NCI-H146 treated with DMSO at 0.1 percent for 48 hours (cell line): ENCODE measurements at regions not wholly inside any gene's neighbourhood (a gene's known extent, or its start where the extent isn't known, plus 50 kb on each side); places are given as distances from the start of the nearest gene placed in this dataset.

Experiments
- DNase-seq: peaks from one replicate; lab custom pipeline; 2025; ENCODE audit not compliant: unreplicated experiment; lab: John Stamatoyannopoulos, UW

- DNase-seq: no peak
Measured at GRCh38 chr12:113766131-113766878, 199.8 kb downstream of the RBM19 start.

GRCh38 chr12:113764661-113765060, 201.5 kb downstream of the RBM19 start:
- DNase-seq: no peak

- DNase-seq: no peak
Measured at GRCh38 chr12:113762882-113763816, 203.0 kb downstream of the RBM19 start.

GRCh38 chr12:113762155-113762881, 203.8 kb downstream of the RBM19 start:
- DNase-seq: no peak

GRCh38 chr12:113759135-113759534, 207.0 kb downstream of the RBM19 start:
- no peak for DNase-seq

- DNase-seq: no peak
Measured at GRCh38 chr12:113758165-113758924, 207.8 kb downstream of the RBM19 start.

- no peak for DNase-seq
Measured at GRCh38 chr12:113757221-113758002, 208.7 kb downstream of the RBM19 start.

GRCh38 chr12:113756609-113757008, 209.5 kb downstream of the RBM19 start:
- no peak for DNase-seq

GRCh38 chr12:113755098-113755497, 211.0 kb downstream of the RBM19 start:
- no peak for DNase-seq

GRCh38 chr12:113751513-113751912, 214.6 kb downstream of the RBM19 start:
- DNase-seq: no peak

GRCh38 chr12:113749433-113749815, 216.7 kb downstream of the RBM19 start:
- DNase-seq: no peak

- DNase-seq: no peak
Measured at GRCh38 chr12:113748707-113749432, 217.3 kb downstream of the RBM19 start.

- no peak for DNase-seq
Measured at GRCh38 chr12:113747017-113747416, 219.1 kb downstream of the RBM19 start.

- DNase-seq: no peak
Measured at GRCh38 chr12:113744802-113745395, 221.2 kb downstream of the RBM19 start.

GRCh38 chr12:113742801-113743200, 223.3 kb downstream of the RBM19 start:
- no peak for DNase-seq

GRCh38 chr12:113740699-113741098, 225.4 kb downstream of the RBM19 start:
- DNase-seq: no peak

GRCh38 chr12:113735131-113735530, 231.0 kb downstream of the RBM19 start:
- DNase-seq: no peak

- DNase-seq: no peak
Measured at GRCh38 chr12:113734503-113734902, 231.6 kb downstream of the RBM19 start.

GRCh38 chr12:113732916-113733315, 233.2 kb downstream of the RBM19 start:
- DNase-seq: no peak
